Mesothelial cell of epicardium (in vitro differentiated cells): ENCODE measurements at regions not wholly inside any gene's neighbourhood (a gene's known extent, or its start where the extent isn't known, plus 50 kb on each side); places are given as distances from the start of the nearest gene placed in this dataset.
"Not testable (repeated sequence)": the region's sequence is repeated elsewhere in the genome, so short reads cannot be mapped to it uniquely, and the experiment has no call there.

Experiments used
- DNase-seq, 2 experiments: peaks; one replicate each; pipeline ENCODE4 v3.0.0; 2021; ENCODE audit warnings: low spot score in 2 of 2; ENCODE audit not compliant: unreplicated experiment in 2 of 2
- H3K27ac Mint-ChIP-seq: 2 replicates; pipeline ENCODE4 v1.8.0; 2021; ENCODE audit warnings: mixed read lengths
- H3K27me3 Mint-ChIP-seq: 2 replicates; pipeline ENCODE4 v1.8.0; 2021; ENCODE audit warnings: low read depth, mixed read lengths
- H3K36me3 Mint-ChIP-seq: 2 replicates; pipeline ENCODE4 v1.8.0; 2021; ENCODE audit warnings: mixed read lengths
- H3K4me1 Mint-ChIP-seq: 2 replicates; pipeline ENCODE4 v1.8.0; 2021; ENCODE audit warnings: mixed read lengths
- H3K4me3 Mint-ChIP-seq: 2 replicates; pipeline ENCODE4 v1.8.0; 2021; ENCODE audit warnings: mild to moderate bottlenecking, moderate library complexity, mixed read lengths
- H3K9me3 Mint-ChIP-seq: 2 replicates; pipeline ENCODE4 v1.8.0; 2021; ENCODE audit warnings: mixed read lengths
- TF ChIP-seq, protein P1 (sequence below): fragments of 200-600 bp; sonication (generic); IDR thresholded peaks from one replicate; pipeline ENCODE4 v1.5.0; 2021; ENCODE audit warnings: antibody characterized with exemption; ENCODE audit not compliant: unreplicated experiment

GRCh38 chr20:28616354-28616753 lies 2641.1 kb upstream of the DEFB115 start:
- Mint-ChIP-seq H3K9me3 (peaks cover 83% of the 10 kb centered on the region), H3K27me3 (no peaks in the 10 kb centered on the region), H3K4me1 (no peaks in the 10 kb centered on the region), H3K27ac (no peak overlapping the region), H3K4me3 (no peak overlapping the region), H3K36me3 (peaks cover 5% of the 10 kb centered on the region)
- DNase-seq, result no peak
- TF ChIP-seq, protein P1, sequence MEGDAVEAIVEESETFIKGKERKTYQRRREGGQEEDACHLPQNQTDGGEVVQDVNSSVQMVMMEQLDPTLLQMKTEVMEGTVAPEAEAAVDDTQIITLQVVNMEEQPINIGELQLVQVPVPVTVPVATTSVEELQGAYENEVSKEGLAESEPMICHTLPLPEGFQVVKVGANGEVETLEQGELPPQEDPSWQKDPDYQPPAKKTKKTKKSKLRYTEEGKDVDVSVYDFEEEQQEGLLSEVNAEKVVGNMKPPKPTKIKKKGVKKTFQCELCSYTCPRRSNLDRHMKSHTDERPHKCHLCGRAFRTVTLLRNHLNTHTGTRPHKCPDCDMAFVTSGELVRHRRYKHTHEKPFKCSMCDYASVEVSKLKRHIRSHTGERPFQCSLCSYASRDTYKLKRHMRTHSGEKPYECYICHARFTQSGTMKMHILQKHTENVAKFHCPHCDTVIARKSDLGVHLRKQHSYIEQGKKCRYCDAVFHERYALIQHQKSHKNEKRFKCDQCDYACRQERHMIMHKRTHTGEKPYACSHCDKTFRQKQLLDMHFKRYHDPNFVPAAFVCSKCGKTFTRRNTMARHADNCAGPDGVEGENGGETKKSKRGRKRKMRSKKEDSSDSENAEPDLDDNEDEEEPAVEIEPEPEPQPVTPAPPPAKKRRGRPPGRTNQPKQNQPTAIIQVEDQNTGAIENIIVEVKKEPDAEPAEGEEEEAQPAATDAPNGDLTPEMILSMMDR, result no peak

DNA sequence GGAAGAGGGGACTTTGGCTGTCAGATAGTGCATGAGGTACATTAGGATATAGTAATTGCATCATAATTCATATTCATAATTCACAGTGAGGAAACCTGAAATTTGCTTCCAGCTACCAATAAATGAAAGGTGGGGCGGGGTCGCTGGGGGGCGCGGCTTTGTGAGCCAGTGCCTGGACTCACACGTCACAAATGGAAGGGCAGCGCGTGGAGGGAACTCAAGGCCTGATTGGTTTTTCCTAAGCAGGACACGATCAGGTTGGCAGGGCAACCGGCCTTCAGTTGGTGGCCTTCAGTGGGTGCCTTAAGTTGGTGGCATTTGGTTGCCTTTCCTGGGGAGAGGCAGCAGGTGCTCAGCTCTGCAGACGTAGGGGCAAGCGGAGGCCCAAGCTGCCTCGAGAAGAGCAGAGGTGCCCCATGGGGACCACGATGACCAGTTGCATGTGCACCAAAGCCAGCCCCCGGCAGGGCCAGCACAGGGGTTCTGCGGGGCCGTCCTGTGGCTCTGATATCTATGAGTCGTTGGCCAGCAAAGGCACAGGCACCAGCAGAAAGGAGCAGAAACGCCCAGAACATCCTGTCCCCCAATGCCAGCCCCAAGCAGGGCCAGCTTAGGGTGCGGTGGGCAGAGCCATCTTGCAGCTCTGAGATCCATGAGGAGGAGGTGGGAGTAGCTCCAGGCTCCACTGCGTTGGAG lies 2637.4 kb upstream of the DEFB115 start:
- H3K9me3 Mint-ChIP-seq, result peaks cover 67% of the 10 kb centered on the region
- H3K36me3 Mint-ChIP-seq, DNase-seq, H3K4me1 Mint-ChIP-seq, H3K27ac Mint-ChIP-seq, H3K27me3 Mint-ChIP-seq, H3K4me3 Mint-ChIP-seq: not testable (repeated sequence)

- H3K4me3 Mint-ChIP-seq, DNase-seq, H3K27ac Mint-ChIP-seq, H3K27me3 Mint-ChIP-seq, H3K4me1 Mint-ChIP-seq, H3K36me3 Mint-ChIP-seq: not testable (repeated sequence)
- peaks cover 59% of the 10 kb centered on the region for H3K9me3 Mint-ChIP-seq
- TF ChIP-seq, protein P1, result peak; percentile 14
Observed at GRCh38 chr20:28625112-28625511, 2632.4 kb upstream of the DEFB115 start.

- H3K4me3 Mint-ChIP-seq, H3K36me3 Mint-ChIP-seq, DNase-seq, H3K27ac Mint-ChIP-seq, H3K4me1 Mint-ChIP-seq, H3K27me3 Mint-ChIP-seq: not testable (repeated sequence)
- peaks cover 49% of the 10 kb centered on the region for H3K9me3 Mint-ChIP-seq
Observed at GRCh38 chr20:28640831-28641230, 2616.6 kb upstream of the DEFB115 start.
